Mesenchymal stem cell (in vitro differentiated cells and primary cell): ENCODE measurements at regions not wholly inside any gene's neighbourhood (a gene's known extent, or its start where the extent isn't known, plus 50 kb on each side); places are given as distances from the start of the nearest gene placed in this dataset.

ENCODE experiments used
- DNase-seq: peaks from one replicate; pipeline ENCODE4 v3.0.0-alpha.2; 2013
- H2AFZ ChIP-seq: one replicate; pipeline ENCODE4 v1.6.1; 2013; ENCODE audit warnings: low read depth, mild to moderate bottlenecking, control low read depth, inconsistent platforms, low read length, moderate library complexity
- H2AK5ac ChIP-seq: 2 replicates; pipeline ENCODE4 v1.6.1; 2013; ENCODE audit warnings: low read length, moderate library complexity, mild to moderate bottlenecking, inconsistent platforms; ENCODE audit not compliant: severe bottlenecking
- H2BK120ac ChIP-seq: one replicate; pipeline ENCODE4 v1.6.1; 2013; ENCODE audit warnings: low read depth, mild to moderate bottlenecking, inconsistent platforms, low read length, moderate library complexity
- H2BK12ac ChIP-seq, 2 experiments: one replicate each; pipeline ENCODE4 v1.6.1; 2013; ENCODE audit warnings: inconsistent platforms in 2 of 2, low read length in 2 of 2, mild to moderate bottlenecking in 2 of 2, moderate library complexity in 2 of 2, control low read depth in 1 of 2
- H2BK15ac ChIP-seq: one replicate; pipeline ENCODE4 v1.6.1; 2013; ENCODE audit warnings: mild to moderate bottlenecking, low read depth, inconsistent platforms; ENCODE audit not compliant: poor library complexity, severe bottlenecking
- H2BK5ac ChIP-seq: 2 replicates; pipeline ENCODE4 v1.6.1; 2013; ENCODE audit warnings: low read depth, mild to moderate bottlenecking, low read length, control low read depth, inconsistent platforms; ENCODE audit not compliant: poor library complexity, severe bottlenecking
- H3K14ac ChIP-seq, 2 experiments: one replicate each; pipeline ENCODE4 v1.6.1; 2013; ENCODE audit warnings: inconsistent platforms in 2 of 2, low read length in 2 of 2, control low read depth in 1 of 2, mild to moderate bottlenecking in 1 of 2, moderate library complexity in 1 of 2
- H3K18ac ChIP-seq, 2 experiments: one replicate each; pipeline ENCODE4 v1.6.1; 2013; ENCODE audit warnings: inconsistent platforms in 2 of 2, low read length in 2 of 2, control low read depth in 1 of 2, low read depth in 1 of 2, mild to moderate bottlenecking in 1 of 2
- H3K23ac ChIP-seq, 2 experiments: one replicate each; pipeline ENCODE4 v1.6.1; 2013; ENCODE audit warnings: inconsistent platforms in 2 of 2, low read length in 2 of 2, mild to moderate bottlenecking in 2 of 2, moderate library complexity in 2 of 2, control low read depth in 1 of 2
- H3K27ac ChIP-seq: 2 replicates; pipeline ENCODE4 v1.5.1; 2013; ENCODE audit warnings: mild to moderate bottlenecking, moderate library complexity, low read length, control low read depth, inconsistent platforms; ENCODE audit not compliant: poor library complexity, severe bottlenecking
- H3K27me3 ChIP-seq, 2 experiments: 2 replicates each; pipeline versions ENCODE4 v1.6.1 to v1.7.0; 2013; ENCODE audit warnings: low read length in 2 of 2, mild to moderate bottlenecking in 2 of 2, moderate library complexity in 2 of 2, control low read depth in 1 of 2, inconsistent platforms in 1 of 2; ENCODE audit not compliant: control insufficient read depth in 1 of 2, insufficient read depth in 1 of 2
- H3K36me3 ChIP-seq, 2 experiments: 2 replicates each; pipeline versions ENCODE4 v1.6.1 to v1.7.0; 2013; ENCODE audit warnings: low read length in 2 of 2, control low read depth in 1 of 2, inconsistent platforms in 1 of 2, low read depth in 1 of 2, mild to moderate bottlenecking in 1 of 2; ENCODE audit not compliant: insufficient read depth in 2 of 2, control insufficient read depth in 1 of 2
- H3K4ac ChIP-seq, 2 experiments: one replicate each; pipeline ENCODE4 v1.6.1; 2013; ENCODE audit warnings: inconsistent platforms in 2 of 2, low read length in 2 of 2, mild to moderate bottlenecking in 2 of 2, moderate library complexity in 2 of 2, control low read depth in 1 of 2, low read depth in 1 of 2
- H3K4me1 ChIP-seq: 2 replicates; pipeline ENCODE4 v1.6.1; 2013; ENCODE audit warnings: low read depth, low read length, control low read depth; ENCODE audit not compliant: control insufficient read depth, insufficient read depth
- H3K4me2 ChIP-seq: 2 replicates; pipeline ENCODE4 v1.6.1; 2013; ENCODE audit warnings: low read length, mild to moderate bottlenecking, inconsistent platforms; ENCODE audit not compliant: poor library complexity, severe bottlenecking
- H3K4me3 ChIP-seq, 2 experiments: 2 replicates each; pipeline versions ENCODE4 v1.5.1 to v1.7.0; 2013; ENCODE audit warnings: low read length in 2 of 2, mild to moderate bottlenecking in 2 of 2, control low read depth in 1 of 2, low read depth in 1 of 2; ENCODE audit not compliant: insufficient read depth in 1 of 2
- H3K79me1 ChIP-seq: replicated peaks from 2 replicates; pipeline ENCODE4 v1.6.1; 2013; ENCODE audit warnings: mild to moderate bottlenecking, control low read depth, low read length, inconsistent platforms; ENCODE audit not compliant: poor library complexity, severe bottlenecking
- H3K9ac ChIP-seq: 2 replicates; pipeline ENCODE4 v1.7.0; 2013; ENCODE audit warnings: mild to moderate bottlenecking, low read length, moderate library complexity
- H3K9me3 ChIP-seq: 2 replicates; pipeline ENCODE4 v1.7.0; 2013; ENCODE audit warnings: mild to moderate bottlenecking, low read length; ENCODE audit not compliant: control insufficient read depth
- H4K8ac ChIP-seq: one replicate; pipeline ENCODE4 v1.6.1; 2013; ENCODE audit warnings: inconsistent platforms, mild to moderate bottlenecking, low read length, moderate library complexity
- H4K91ac ChIP-seq: one replicate; pipeline ENCODE4 v1.6.1; 2013; ENCODE audit warnings: mild to moderate bottlenecking, low read length, inconsistent platforms
- WGBS: methylation state at CpG from one replicate; pipeline ENCODE4 v1.1.7; 2013; ENCODE audit warnings: mixed read lengths; 5-methylcytosine and 5-hydroxymethylcytosine counted together

DNA sequence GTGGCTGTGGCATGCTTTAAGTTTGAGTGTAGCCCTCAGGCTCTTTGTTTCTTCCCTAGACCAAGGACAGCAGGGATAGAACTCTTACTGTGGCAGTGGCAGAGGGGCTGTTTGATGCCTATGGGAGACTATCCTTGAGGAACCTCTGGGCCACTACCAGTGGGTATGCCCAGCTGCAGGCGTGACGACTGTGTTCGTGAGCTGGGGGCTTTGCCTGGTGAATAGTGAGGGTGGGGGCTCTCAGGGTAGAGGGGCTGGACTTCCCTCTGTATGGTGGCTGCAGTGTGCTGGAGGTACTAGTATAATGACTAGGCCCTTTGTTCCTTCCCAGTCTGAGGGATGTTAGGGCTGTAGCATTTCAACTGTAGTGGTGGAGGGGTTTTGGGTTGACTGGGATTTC is 1242.0 kb downstream of the KHDRBS2 start:
- no peak overlapping the region for H3K4me2 ChIP-seq
- no peak for DNase-seq
- H3K36me3 ChIP-seq = no peaks in the 10 kb centered on the region
- H2BK120ac ChIP-seq = no peak overlapping the region
- H4K8ac ChIP-seq = no peak overlapping the region
- H3K9ac ChIP-seq = no peak overlapping the region
- H3K18ac ChIP-seq = no peak overlapping the region
- no peak overlapping the region for H3K14ac ChIP-seq
- no peak overlapping the region for H2BK15ac ChIP-seq
- WGBS = 84% methylated on average over 3 of the region's 3 CpGs
- H3K4ac ChIP-seq = no peak overlapping the region
- H2BK12ac ChIP-seq = no peak overlapping the region
- peaks cover 15% of the 10 kb centered on the region for H3K9me3 ChIP-seq
- no peak overlapping the region for H4K91ac ChIP-seq
- no peaks in the 10 kb centered on the region for H3K4me1 ChIP-seq
- H3K79me1 ChIP-seq = no peaks in the 10 kb centered on the region
- H2AK5ac ChIP-seq = no peak overlapping the region
- H3K27ac ChIP-seq = no peak overlapping the region
- no peak overlapping the region for H3K23ac ChIP-seq
- no peak overlapping the region for H2BK5ac ChIP-seq
- H3K4me3 ChIP-seq = no peak overlapping the region
- no peak overlapping the region for H2AFZ ChIP-seq
- no peaks in the 10 kb centered on the region for H3K27me3 ChIP-seq
